ENCODE measurements at regions not wholly inside any gene's neighbourhood (a gene's known extent, or its start where the extent isn't known, plus 50 kb on each side); places are given as distances from the start of the nearest gene placed in this dataset.

DNA sequence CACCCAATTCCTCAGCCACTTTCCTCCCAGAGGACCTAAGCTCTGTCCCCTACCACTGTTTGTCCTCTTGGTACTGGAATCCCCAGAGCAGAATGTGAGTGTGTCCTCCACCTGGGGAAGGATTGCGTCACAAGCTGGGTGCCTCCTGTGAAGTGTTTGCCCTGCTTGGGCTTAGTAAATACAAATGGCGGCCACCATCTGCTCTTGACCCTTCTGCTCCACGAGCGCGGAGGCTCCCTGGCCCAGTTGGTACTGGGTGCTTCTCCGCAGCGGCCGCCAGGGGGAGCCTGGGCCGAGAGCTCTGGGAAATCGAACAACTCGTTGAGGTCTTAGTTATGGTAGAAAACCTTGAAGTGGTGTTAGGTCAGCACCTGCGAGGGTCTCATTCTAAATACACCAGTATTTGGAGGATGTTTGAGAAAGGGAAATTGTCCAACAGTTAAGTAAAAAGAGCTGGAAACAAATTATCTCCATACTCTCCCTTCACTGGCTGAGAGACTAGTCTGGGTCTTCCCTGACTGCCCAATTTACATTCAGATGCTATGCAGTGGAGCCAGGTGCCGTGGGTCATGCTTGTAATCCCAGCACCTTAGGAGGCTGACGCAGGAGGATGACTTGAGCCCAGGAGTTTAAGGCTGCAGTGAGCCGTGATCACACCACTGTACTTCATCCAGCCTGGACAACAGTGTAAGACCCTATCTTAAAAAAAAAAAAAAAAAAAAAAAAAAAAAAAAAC is 74.6 kb upstream of the TEAD1 start:
- H3K4me1 ChIP-seq (ENCODE audit: control insufficient read depth, insufficient read depth, low read length), result no peaks in the 10 kb centered on the region; the same call in 1 of the 2 replicates
- ChIA-PET CTCF (interaction anchor here (0.5 to 2.0 kb wide), 22 partner anchors 10 to 639 kb away, joined by 3 to 14 read pairs (median 3); no protein-coding TSS in a partner anchor), POLR2A (no interaction called here)
- TF ChIP-seq, protein P1, sequence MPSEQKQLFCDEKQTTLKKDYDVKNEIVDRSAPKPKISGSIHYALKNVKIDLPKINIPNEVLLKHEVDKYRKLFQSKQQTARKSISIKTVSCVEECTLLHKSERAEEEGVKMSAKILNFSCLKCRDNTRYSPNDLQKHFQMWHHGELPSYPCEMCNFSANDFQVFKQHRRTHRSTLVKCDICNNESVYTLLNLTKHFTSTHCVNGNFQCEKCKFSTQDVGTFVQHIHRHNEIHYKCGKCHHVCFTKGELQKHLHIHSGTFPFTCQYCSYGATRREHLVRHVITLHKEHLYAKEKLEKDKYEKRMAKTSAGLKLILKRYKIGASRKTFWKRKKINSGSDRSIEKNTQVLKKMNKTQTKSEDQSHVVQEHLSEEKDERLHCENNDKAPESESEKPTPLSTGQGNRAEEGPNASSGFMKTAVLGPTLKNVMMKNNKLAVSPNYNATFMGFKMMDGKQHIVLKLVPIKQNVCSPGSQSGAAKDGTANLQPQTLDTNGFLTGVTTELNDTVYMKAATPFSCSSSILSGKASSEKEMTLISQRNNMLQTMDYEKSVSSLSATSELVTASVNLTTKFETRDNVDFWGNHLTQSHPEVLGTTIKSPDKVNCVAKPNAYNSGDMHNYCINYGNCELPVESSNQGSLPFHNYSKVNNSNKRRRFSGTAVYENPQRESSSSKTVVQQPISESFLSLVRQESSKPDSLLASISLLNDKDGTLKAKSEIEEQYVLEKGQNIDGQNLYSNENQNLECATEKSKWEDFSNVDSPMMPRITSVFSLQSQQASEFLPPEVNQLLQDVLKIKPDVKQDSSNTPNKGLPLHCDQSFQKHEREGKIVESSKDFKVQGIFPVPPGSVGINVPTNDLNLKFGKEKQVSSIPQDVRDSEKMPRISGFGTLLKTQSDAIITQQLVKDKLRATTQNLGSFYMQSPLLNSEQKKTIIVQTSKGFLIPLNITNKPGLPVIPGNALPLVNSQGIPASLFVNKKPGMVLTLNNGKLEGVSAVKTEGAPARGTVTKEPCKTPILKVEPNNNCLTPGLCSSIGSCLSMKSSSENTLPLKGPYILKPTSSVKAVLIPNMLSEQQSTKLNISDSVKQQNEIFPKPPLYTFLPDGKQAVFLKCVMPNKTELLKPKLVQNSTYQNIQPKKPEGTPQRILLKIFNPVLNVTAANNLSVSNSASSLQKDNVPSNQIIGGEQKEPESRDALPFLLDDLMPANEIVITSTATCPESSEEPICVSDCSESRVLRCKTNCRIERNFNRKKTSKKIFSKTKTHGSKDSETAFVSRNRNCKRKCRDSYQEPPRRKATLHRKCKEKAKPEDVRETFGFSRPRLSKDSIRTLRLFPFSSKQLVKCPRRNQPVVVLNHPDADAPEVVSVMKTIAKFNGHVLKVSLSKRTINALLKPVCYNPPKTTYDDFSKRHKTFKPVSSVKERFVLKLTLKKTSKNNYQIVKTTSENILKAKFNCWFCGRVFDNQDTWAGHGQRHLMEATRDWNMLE (tag by site-specific recombination; conservative IDR thresholded peaks at IDR 0.05; ENCODE audit: low read depth), result no peak
- 0 out of 2 replicates have a peak, but pooled peaks have one; percentile 17 for TF ChIP-seq ZNF660 (tag by site-specific recombination; IDR thresholded peaks at IDR 0.05)
- H3K4me3 ChIP-seq (ENCODE audit: low read depth, low read length), result no peak overlapping the region
- no peaks in the 10 kb centered on the region for H3K36me3 ChIP-seq (ENCODE audit: control insufficient read depth in 2 of 2, insufficient read depth in 1 of 2, low read length in 2 of 2)
- H3K9me3 ChIP-seq (ENCODE audit: control insufficient read depth, insufficient read depth, low read depth, low read length), result no peaks in the 10 kb centered on the region
- H3K27ac ChIP-seq (ENCODE audit: extremely low read depth, low read depth, low read length), result no peak overlapping the region

DNA sequence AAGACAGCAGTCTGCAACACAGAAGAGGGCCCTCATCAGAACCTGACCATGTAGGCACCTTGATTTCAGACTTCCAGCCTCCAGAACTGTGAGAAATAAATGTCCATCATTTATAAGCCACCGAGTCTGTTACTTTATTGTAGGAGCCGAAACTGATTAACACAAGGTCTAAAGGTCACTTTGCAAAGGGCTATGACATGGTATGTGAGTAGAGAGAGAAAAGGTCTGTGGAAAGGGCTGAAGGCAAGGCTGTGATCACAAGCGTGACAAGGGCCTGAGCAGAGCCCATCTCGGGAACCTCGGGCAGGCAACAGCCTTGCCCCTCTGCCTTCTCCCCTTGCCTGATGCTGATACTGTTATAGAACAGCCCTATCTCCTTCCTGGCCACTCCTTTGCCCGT is 73.4 kb upstream of the TEAD1 start:
- Histone ChIP-seq H3K4me1 (ENCODE audit: control insufficient read depth, insufficient read depth, low read length) (no peaks in the 10 kb centered on the region; the same call in 1 of the 2 replicates), H3K36me3 (ENCODE audit: control insufficient read depth in 2 of 2, insufficient read depth in 1 of 2, low read length in 2 of 2) (no peaks in the 10 kb centered on the region), H3K4me3 (ENCODE audit: low read depth, low read length) (no peak overlapping the region), H3K27ac (ENCODE audit: extremely low read depth, low read depth, low read length) (no peak overlapping the region), H3K9me3 (ENCODE audit: control insufficient read depth, insufficient read depth, low read depth, low read length) (no peaks in the 10 kb centered on the region)
- ChIA-PET POLR2A (no interaction called here), CTCF (interaction anchor here (0.5 to 1.5 kb wide), 5 partner anchors 11 to 146 kb away, joined by 3 to 8 read pairs (median 4); no protein-coding TSS in a partner anchor)
- TF ChIP-seq, protein P2, sequence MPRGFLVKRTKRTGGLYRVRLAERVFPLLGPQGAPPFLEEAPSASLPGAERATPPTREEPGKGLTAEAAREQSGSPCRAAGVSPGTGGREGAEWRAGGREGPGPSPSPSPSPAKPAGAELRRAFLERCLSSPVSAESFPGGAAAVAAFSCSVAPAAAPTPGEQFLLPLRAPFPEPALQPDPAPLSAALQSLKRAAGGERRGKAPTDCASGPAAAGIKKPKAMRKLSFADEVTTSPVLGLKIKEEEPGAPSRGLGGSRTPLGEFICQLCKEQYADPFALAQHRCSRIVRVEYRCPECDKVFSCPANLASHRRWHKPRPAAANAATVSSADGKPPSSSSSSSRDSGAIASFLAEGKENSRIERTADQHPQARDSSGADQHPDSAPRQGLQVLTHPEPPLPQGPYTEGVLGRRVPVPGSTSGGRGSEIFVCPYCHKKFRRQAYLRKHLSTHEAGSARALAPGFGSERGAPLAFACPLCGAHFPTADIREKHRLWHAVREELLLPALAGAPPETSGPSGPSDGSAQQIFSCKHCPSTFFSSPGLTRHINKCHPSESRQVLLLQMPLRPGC (tag by site-specific recombination; IDR thresholded peaks at IDR 0.05), result no peak

DNA sequence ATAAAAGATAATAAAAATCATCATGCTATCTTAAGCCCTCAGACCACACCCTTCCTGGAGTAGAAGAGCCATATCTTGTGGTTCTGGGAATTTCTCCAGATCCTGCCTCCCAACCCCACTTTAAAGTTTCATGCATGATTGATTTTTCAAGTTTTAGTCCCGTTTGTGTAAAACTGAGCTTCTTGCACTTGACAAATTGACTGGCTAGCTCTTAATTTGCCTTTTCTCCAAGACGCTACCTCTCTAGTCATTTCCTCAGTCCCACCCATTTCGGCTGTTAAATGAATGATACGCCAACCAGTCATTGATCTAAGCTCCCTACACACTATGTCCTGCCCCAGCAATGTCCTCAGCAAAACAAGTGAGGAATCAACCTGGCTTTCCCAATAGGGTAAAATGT is 71.8 kb upstream of the TEAD1 start:
- Histone ChIP-seq H3K36me3 (ENCODE audit: control insufficient read depth in 2 of 2, insufficient read depth in 1 of 2, low read length in 2 of 2) (no peaks in the 10 kb centered on the region), H3K4me1 (ENCODE audit: control insufficient read depth, insufficient read depth, low read length) (no peaks in the 10 kb centered on the region; the same call in 1 of the 2 replicates), H3K4me3 (ENCODE audit: low read depth, low read length) (no peak overlapping the region), H3K9me3 (ENCODE audit: control insufficient read depth, insufficient read depth, low read depth, low read length) (no peaks in the 10 kb centered on the region), H3K27ac (ENCODE audit: extremely low read depth, low read depth, low read length) (no peak overlapping the region)
- POLR2A ChIA-PET, result no interaction called here
- CTCF ChIA-PET, result interaction anchor here (0.6 to 0.8 kb wide), 4 partner anchors 110 to 301 kb away, joined by 3 to 4 read pairs (median 3); no protein-coding TSS in a partner anchor
- TF ChIP-seq, protein P3, sequence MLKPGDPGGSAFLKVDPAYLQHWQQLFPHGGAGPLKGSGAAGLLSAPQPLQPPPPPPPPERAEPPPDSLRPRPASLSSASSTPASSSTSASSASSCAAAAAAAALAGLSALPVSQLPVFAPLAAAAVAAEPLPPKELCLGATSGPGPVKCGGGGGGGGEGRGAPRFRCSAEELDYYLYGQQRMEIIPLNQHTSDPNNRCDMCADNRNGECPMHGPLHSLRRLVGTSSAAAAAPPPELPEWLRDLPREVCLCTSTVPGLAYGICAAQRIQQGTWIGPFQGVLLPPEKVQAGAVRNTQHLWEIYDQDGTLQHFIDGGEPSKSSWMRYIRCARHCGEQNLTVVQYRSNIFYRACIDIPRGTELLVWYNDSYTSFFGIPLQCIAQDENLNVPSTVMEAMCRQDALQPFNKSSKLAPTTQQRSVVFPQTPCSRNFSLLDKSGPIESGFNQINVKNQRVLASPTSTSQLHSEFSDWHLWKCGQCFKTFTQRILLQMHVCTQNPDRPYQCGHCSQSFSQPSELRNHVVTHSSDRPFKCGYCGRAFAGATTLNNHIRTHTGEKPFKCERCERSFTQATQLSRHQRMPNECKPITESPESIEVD (tag by site-specific recombination; IDR thresholded peaks at IDR 0.05), result peak; percentile 91
- TF ChIP-seq, protein P4, sequence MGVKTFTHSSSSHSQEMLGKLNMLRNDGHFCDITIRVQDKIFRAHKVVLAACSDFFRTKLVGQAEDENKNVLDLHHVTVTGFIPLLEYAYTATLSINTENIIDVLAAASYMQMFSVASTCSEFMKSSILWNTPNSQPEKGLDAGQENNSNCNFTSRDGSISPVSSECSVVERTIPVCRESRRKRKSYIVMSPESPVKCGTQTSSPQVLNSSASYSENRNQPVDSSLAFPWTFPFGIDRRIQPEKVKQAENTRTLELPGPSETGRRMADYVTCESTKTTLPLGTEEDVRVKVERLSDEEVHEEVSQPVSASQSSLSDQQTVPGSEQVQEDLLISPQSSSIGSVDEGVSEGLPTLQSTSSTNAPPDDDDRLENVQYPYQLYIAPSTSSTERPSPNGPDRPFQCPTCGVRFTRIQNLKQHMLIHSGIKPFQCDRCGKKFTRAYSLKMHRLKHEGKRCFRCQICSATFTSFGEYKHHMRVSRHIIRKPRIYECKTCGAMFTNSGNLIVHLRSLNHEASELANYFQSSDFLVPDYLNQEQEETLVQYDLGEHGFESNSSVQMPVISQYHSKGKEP (tag by site-specific recombination; IDR thresholded peaks at IDR 0.05), result peak; percentile 84
- TF ChIP-seq GLI4 (tag by site-specific recombination; IDR thresholded peaks at IDR 0.05), result no peak
- TF ChIP-seq, protein P5, sequence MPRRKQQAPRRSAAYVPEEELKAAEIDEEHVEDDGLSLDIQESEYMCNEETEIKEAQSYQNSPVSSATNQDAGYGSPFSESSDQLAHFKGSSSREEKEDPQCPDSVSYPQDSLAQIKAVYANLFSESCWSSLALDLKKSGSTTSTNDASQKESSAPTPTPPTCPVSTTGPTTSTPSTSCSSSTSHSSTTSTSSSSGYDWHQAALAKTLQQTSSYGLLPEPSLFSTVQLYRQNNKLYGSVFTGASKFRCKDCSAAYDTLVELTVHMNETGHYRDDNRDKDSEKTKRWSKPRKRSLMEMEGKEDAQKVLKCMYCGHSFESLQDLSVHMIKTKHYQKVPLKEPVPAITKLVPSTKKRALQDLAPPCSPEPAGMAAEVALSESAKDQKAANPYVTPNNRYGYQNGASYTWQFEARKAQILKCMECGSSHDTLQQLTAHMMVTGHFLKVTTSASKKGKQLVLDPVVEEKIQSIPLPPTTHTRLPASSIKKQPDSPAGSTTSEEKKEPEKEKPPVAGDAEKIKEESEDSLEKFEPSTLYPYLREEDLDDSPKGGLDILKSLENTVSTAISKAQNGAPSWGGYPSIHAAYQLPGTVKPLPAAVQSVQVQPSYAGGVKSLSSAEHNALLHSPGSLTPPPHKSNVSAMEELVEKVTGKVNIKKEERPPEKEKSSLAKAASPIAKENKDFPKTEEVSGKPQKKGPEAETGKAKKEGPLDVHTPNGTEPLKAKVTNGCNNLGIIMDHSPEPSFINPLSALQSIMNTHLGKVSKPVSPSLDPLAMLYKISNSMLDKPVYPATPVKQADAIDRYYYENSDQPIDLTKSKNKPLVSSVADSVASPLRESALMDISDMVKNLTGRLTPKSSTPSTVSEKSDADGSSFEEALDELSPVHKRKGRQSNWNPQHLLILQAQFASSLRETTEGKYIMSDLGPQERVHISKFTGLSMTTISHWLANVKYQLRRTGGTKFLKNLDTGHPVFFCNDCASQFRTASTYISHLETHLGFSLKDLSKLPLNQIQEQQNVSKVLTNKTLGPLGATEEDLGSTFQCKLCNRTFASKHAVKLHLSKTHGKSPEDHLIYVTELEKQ (tag by site-specific recombination; IDR thresholded peaks at IDR 0.05; ENCODE audit: borderline replicate concordance), result no peak
- TF ChIP-seq MEIS1 (CRISPR knock-in tag; IDR thresholded peaks at IDR 0.05; ENCODE audit: borderline replicate concordance), result no peak
- TF ChIP-seq ZNF221 (tag by site-specific recombination; IDR thresholded peaks at IDR 0.05; ENCODE audit: borderline replicate concordance), result no peak
- TF ChIP-seq ZNF837 (tag by site-specific recombination; IDR thresholded peaks at IDR 0.05), result no peak

Data from HEK293 (cell line).